A673 (cell line): ENCODE measurements at regions not wholly inside any gene's neighbourhood (a gene's known extent, or its start where the extent isn't known, plus 50 kb on each side); places are given as distances from the start of the nearest gene placed in this dataset.
A peak's percentile ranks its signal among the peaks of the same experiment; 100 is the strongest.

Source experiments
- BruUV-seq: library from RNA; stranded (reverse); fragments of 400-500 nt; replicated peaks from 2 replicates; lab custom pipeline; 2021; lab: Mats Ljungman, UMichigan
- CTCF ChIA-PET: fragments of 300-600 bp; sonication (Branson Sonifier 250); formaldehyde crosslinking; loops from one replicate; lab custom pipeline; 2022; ENCODE audit warnings: antibody characterized with exemption; lab: Charles Lee
- POLR2A ChIA-PET: fragments of 300-600 bp; sonication (Branson Sonifier 250); formaldehyde crosslinking; loops from one replicate; lab custom pipeline; 2022; ENCODE audit warnings: antibody characterized with exemption; ENCODE audit not compliant: low non-redundant PET; lab: Charles Lee
- DNase-seq: peaks from one replicate; pipeline ENCODE4 v3.0.0-alpha.2; 2015; ENCODE audit warnings: low spot score
- H3K27ac ChIP-seq: fragments of 200-600 bp; sonication (generic); 2 replicates; pipeline ENCODE4 v1.5.1; 2016; ENCODE audit warnings: mixed run types, low read depth, mild to moderate bottlenecking, mixed read lengths, antibody characterized with exemption, low read length; ENCODE audit not compliant: poor library complexity, severe bottlenecking
- H3K27me3 ChIP-seq: fragments of 200-600 bp; sonication (generic); replicated peaks from 2 replicates; pipeline ENCODE4 v1.6.1; 2017; ENCODE audit warnings: mixed run types, low read depth, mild to moderate bottlenecking, mixed read lengths, antibody characterized with exemption, low read length; ENCODE audit not compliant: insufficient read depth, poor library complexity
- H3K36me3 ChIP-seq: fragments of 200-600 bp; sonication (generic); 2 replicates; pipeline ENCODE4 v1.6.1; 2016; ENCODE audit warnings: mixed run types, mild to moderate bottlenecking, mixed read lengths, antibody characterized with exemption, low read length; ENCODE audit not compliant: insufficient read depth, poor library complexity, severe bottlenecking
- H3K4me1 ChIP-seq: fragments of 200-600 bp; sonication (generic); 2 replicates; pipeline ENCODE4 v1.6.1; 2017; ENCODE audit warnings: mixed run types, mild to moderate bottlenecking, mixed read lengths, antibody characterized with exemption, low read length; ENCODE audit not compliant: insufficient read depth, poor library complexity, severe bottlenecking
- H3K4me3 ChIP-seq: fragments of 200-600 bp; sonication (generic); 2 replicates; pipeline ENCODE4 v1.5.1; 2016; ENCODE audit warnings: low read depth, mixed run types, mild to moderate bottlenecking, mixed read lengths, low read length; ENCODE audit not compliant: poor library complexity, severe bottlenecking
- H3K9me3 ChIP-seq: fragments of 200-600 bp; sonication (generic); 2 replicates; pipeline ENCODE4 v1.6.1; 2016; ENCODE audit warnings: mixed run types, low read depth, mild to moderate bottlenecking, mixed read lengths, antibody characterized with exemption, low read length; ENCODE audit not compliant: poor library complexity, severe bottlenecking
- CTCF ChIP-seq: fragments of 300-800, 200-600 bp; sonication (generic); conservative IDR thresholded peaks from 2 replicates; pipeline ENCODE4 v1.5.1; 2017; ENCODE audit warnings: low read depth, mild to moderate bottlenecking, antibody characterized with exemption, low read length, moderate library complexity, mixed read lengths
- EZH2 ChIP-seq: fragments of 200-600 bp; sonication (generic); IDR thresholded peaks from 2 replicates; pipeline ENCODE4 v1.6.1; 2017; ENCODE audit warnings: borderline replicate concordance, low read depth, mild to moderate bottlenecking, mixed read lengths, antibody characterized with exemption, low read length; ENCODE audit not compliant: poor library complexity, severe bottlenecking
- intact Hi-C: fragments of 100-400 bp; cut with micrococcal nuclease; formaldehyde crosslinking; loops from one replicate; pipeline ENCODE4 v1.10.0; 2022; ENCODE audit not compliant: unreplicated experiment

DNA sequence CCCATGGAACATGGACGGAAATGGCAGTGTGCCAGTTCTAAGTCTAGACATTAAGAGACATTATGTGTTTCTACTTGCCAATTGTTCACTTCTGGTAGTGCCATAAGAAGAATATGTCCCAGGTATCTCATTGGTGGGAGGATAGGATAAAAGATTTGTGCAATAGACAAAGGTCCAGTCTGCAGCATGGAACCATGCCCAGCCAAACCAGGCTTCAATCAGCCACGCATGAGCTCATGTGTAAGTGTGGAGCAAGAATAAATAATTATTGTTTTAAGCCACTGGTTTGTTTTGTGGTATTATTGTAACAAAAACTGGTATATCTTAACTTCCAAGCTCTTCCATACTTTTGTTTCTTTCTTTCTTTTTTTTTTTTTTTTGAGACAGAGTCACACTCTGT, 153.6 kb upstream of the CTTNBP2 start:
- Histone ChIP-seq H3K36me3 (no peaks in the 10 kb centered on the region), H3K9me3 (no peaks in the 10 kb centered on the region), H3K27me3 (no peaks in the 10 kb centered on the region), H3K4me3 (no peak overlapping the region), H3K4me1 (peaks cover 16% of the 10 kb centered on the region), H3K27ac (no peak overlapping the region)
- CTCF ChIA-PET = no interaction called here
- TF ChIP-seq CTCF = no peak
- TF ChIP-seq EZH2 = no peak
- BruUV-seq = no TSS peak
- DNase-seq = no peak
- POLR2A ChIA-PET = no interaction called here
- intact Hi-C loops = no loop called here

- no peak for TF ChIP-seq CTCF
- no peak for TF ChIP-seq EZH2
- no peaks in the 10 kb centered on the region for H3K9me3 ChIP-seq
- ChIA-PET POLR2A (no interaction called here), CTCF (no interaction called here)
- BruUV-seq = no TSS peak
- H3K36me3 ChIP-seq = no peaks in the 10 kb centered on the region
- no peak overlapping the region for H3K27ac ChIP-seq
- H3K4me3 ChIP-seq = no peak overlapping the region
- no peak for DNase-seq
- intact Hi-C loops = no loop called here
- peaks cover 16% of the 10 kb centered on the region for H3K4me1 ChIP-seq
- H3K27me3 ChIP-seq = no peaks in the 10 kb centered on the region
Measured at GRCh38 chr7:118028226-118028625, 155.0 kb upstream of the CTTNBP2 start.

DNA sequence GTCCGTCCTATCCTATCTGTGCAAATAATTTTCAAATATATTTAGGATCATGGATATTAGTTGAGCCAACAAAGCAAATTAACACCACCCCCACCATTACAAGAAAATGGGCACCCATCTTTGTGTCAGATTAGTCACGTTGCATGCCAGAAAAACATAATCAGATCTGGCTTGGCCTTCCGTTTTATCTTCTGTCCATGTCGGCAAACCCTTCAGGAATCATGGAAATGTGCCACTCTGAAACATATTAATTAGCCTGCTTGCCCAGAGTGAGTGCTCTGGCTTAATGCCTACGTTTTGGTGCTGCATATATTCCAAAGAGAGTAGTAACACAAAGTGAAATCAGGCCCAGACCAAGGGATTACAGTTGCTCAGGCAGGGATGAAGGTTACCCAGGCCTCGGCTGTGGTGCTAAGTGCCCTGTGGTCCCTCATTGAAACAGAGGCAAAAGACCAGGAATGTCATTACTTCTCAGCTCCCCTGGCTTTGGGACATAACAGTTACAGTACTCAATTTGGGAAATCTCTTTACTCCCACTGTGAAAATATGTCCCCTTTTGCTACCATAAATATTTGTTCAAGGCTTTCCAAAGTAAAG, 154.0 kb upstream of the LSM8 start:
- ChIA-PET POLR2A (no interaction called here), CTCF (no interaction called here)
- peaks cover 16% of the 10 kb centered on the region for H3K4me1 ChIP-seq
- H3K36me3 ChIP-seq = no peaks in the 10 kb centered on the region
- DNase-seq = peak; percentile 63
- intact Hi-C loops = no loop called here
- BruUV-seq = no TSS peak
- no peak overlapping the region for H3K4me3 ChIP-seq
- no peaks in the 10 kb centered on the region for H3K9me3 ChIP-seq
- H3K27me3 ChIP-seq = no peaks in the 10 kb centered on the region
- H3K27ac ChIP-seq = peak overlapping the region; percentile 49
- TF ChIP-seq EZH2 (no peak), CTCF (no peak)
